NCI-H226 (cell line): ENCODE measurements at regions not wholly inside any gene's neighbourhood (a gene's known extent, or its start where the extent isn't known, plus 50 kb on each side); places are given as distances from the start of the nearest gene placed in this dataset.

Experiments
- DNase-seq: peaks from one replicate; pipeline ENCODE4 v3.0.0-alpha.2; 2015

- DNase-seq = no peak
Measured at GRCh38 chr6:87798393-87799278, 96.6 kb upstream of the AKIRIN2 start.

GRCh38 chr6:87794922-87795885, 93.2 kb upstream of the AKIRIN2 start:
- no peak for DNase-seq

GRCh38 chr6:87793315-87793714, 91.3 kb upstream of the AKIRIN2 start:
- no peak for DNase-seq

- no peak for DNase-seq
Measured at GRCh38 chr6:87791982-87792381, 89.9 kb upstream of the AKIRIN2 start.

GRCh38 chr6:87791485-87791884, 89.5 kb upstream of the AKIRIN2 start:
- no peak for DNase-seq

GRCh38 chr6:87791029-87791428, 89.0 kb upstream of the AKIRIN2 start:
- DNase-seq = no peak

GRCh38 chr6:87789900-87790290, 87.9 kb upstream of the AKIRIN2 start:
- DNase-seq = no peak

- DNase-seq = peak; percentile 63
Measured at GRCh38 chr6:87789198-87789899, 87.3 kb upstream of the AKIRIN2 start.

- DNase-seq = no peak
Measured at GRCh38 chr6:87788141-87788540, 86.1 kb upstream of the AKIRIN2 start.

GRCh38 chr6:87785229-87785862, 83.3 kb upstream of the AKIRIN2 start:
- no peak for DNase-seq

- no peak for DNase-seq
Measured at GRCh38 chr6:87784690-87785089, 82.7 kb upstream of the AKIRIN2 start.

- DNase-seq = no peak
Measured at GRCh38 chr6:87784051-87784450, 82.0 kb upstream of the AKIRIN2 start.

- no peak for DNase-seq
Measured at GRCh38 chr6:87779542-87779941, 77.5 kb upstream of the AKIRIN2 start.

GRCh38 chr6:87772597-87773530, 70.8 kb upstream of the AKIRIN2 start:
- no peak for DNase-seq

- DNase-seq = no peak
Measured at GRCh38 chr6:87767478-87767877, 65.4 kb upstream of the AKIRIN2 start.

- DNase-seq = no peak
Measured at GRCh38 chr6:87766211-87766610, 64.2 kb upstream of the AKIRIN2 start.

GRCh38 chr6:87763901-87764300, 61.9 kb upstream of the AKIRIN2 start:
- no peak for DNase-seq

GRCh38 chr6:87763276-87763675, 61.2 kb upstream of the AKIRIN2 start:
- DNase-seq = no peak

GRCh38 chr6:87762116-87762515, 60.1 kb upstream of the AKIRIN2 start:
- no peak for DNase-seq

- no peak for DNase-seq
Measured at GRCh38 chr6:87757792-87758191, 55.8 kb upstream of the AKIRIN2 start.

- DNase-seq = peak; percentile 68
Measured at GRCh38 chr6:87756858-87757257, 54.8 kb upstream of the AKIRIN2 start.
